GM19395 (cell line): ENCODE measurements at regions not wholly inside any gene's neighbourhood (a gene's known extent, or its start where the extent isn't known, plus 50 kb on each side); places are given as distances from the start of the nearest gene placed in this dataset.

Experiments
- ATAC-seq: cut with Tn5 transposase; IDR thresholded peaks from one replicate; pipeline ENCODE4 v1.9.1; 2021; ENCODE audit warnings: mild to moderate bottlenecking, moderate library complexity; ENCODE audit not compliant: unreplicated experiment

GRCh38 chr15:36329592-36329991 is 249.8 kb upstream of the CDIN1 start:
- no peak for ATAC-seq

GRCh38 chr15:36330598-36330997 is 248.8 kb upstream of the CDIN1 start:
- no peak for ATAC-seq

- ATAC-seq = no peak
These were observed 247.7 kb upstream of the CDIN1 start for GRCh38 chr15:36331531-36332275.

- ATAC-seq = no peak
These were observed 247.1 kb upstream of the CDIN1 start for GRCh38 chr15:36332301-36332700.

- no peak for ATAC-seq
These were observed 246.5 kb upstream of the CDIN1 start for GRCh38 chr15:36332896-36333295.

GRCh38 chr15:36334059-36334458 is 245.4 kb upstream of the CDIN1 start:
- ATAC-seq = no peak

GRCh38 chr15:36335224-36335623 is 244.2 kb upstream of the CDIN1 start:
- no peak for ATAC-seq

GRCh38 chr15:36335659-36336058 is 243.8 kb upstream of the CDIN1 start:
- ATAC-seq = no peak

GRCh38 chr15:36344887-36345286 is 234.5 kb upstream of the CDIN1 start:
- no peak for ATAC-seq

- no peak for ATAC-seq
These were observed 232.1 kb upstream of the CDIN1 start for GRCh38 chr15:36347272-36347858.

- ATAC-seq = no peak
These were observed 223.0 kb upstream of the CDIN1 start for GRCh38 chr15:36356466-36356865.

GRCh38 chr15:36356978-36357601 is 222.3 kb upstream of the CDIN1 start:
- no peak for ATAC-seq

GRCh38 chr15:36358094-36358493 is 221.3 kb upstream of the CDIN1 start:
- no peak for ATAC-seq

- ATAC-seq = no peak
These were observed 220.9 kb upstream of the CDIN1 start for GRCh38 chr15:36358523-36358922.

- ATAC-seq = no peak
These were observed 220.1 kb upstream of the CDIN1 start for GRCh38 chr15:36359286-36359685.

- no peak for ATAC-seq
These were observed 218.0 kb upstream of the CDIN1 start for GRCh38 chr15:36361351-36361870.

- ATAC-seq = no peak
These were observed 216.9 kb upstream of the CDIN1 start for GRCh38 chr15:36362509-36362915.

- ATAC-seq = no peak
These were observed 216.1 kb upstream of the CDIN1 start for GRCh38 chr15:36363335-36363734.

- ATAC-seq = no peak
These were observed 215.0 kb upstream of the CDIN1 start for GRCh38 chr15:36364377-36364776.

GRCh38 chr15:36365963-36366362 is 213.5 kb upstream of the CDIN1 start:
- no peak for ATAC-seq

GRCh38 chr15:36370051-36370730 is 209.2 kb upstream of the CDIN1 start:
- ATAC-seq = no peak

- no peak for ATAC-seq
These were observed 208.7 kb upstream of the CDIN1 start for GRCh38 chr15:36370731-36371112.
